Esophagus (tissue), 2 donors: ENCODE measurements at regions not wholly inside any gene's neighbourhood (a gene's known extent, or its start where the extent isn't known, plus 50 kb on each side); places are given as distances from the start of the nearest gene placed in this dataset.

Experiments used
- H3K27ac ChIP-seq, 2 donors: one replicate each; pipeline ENCODE4 v1.5.1; 2013; ENCODE audit warnings: low read depth in 2 of 2, mild to moderate bottlenecking in 2 of 2, inconsistent platforms in 1 of 2, low read length in 1 of 2, moderate library complexity in 1 of 2
- H3K27me3 ChIP-seq, 2 donors: one replicate each; pipeline ENCODE4 v1.6.1; 2013; ENCODE audit warnings: low read length in 2 of 2, control low read depth in 1 of 2, mild to moderate bottlenecking in 1 of 2; ENCODE audit not compliant: insufficient read depth in 2 of 2, control insufficient read depth in 1 of 2
- H3K36me3 ChIP-seq, 2 donors: one replicate each; pipeline ENCODE4 v1.6.1; 2013; ENCODE audit warnings: low read length in 1 of 2; ENCODE audit not compliant: control insufficient read depth in 2 of 2, insufficient read depth in 2 of 2
- H3K4me1 ChIP-seq, 2 donors: one replicate each; pipeline ENCODE4 v1.6.1; 2013; ENCODE audit warnings: low read length in 1 of 2; ENCODE audit not compliant: control insufficient read depth in 2 of 2, insufficient read depth in 2 of 2
- H3K4me3 ChIP-seq, 2 donors: one replicate each; pipeline ENCODE4 v1.5.1; 2013; ENCODE audit warnings: low read length in 2 of 2, mild to moderate bottlenecking in 2 of 2, low read depth in 1 of 2, moderate library complexity in 1 of 2
- H3K9me3 ChIP-seq, 2 donors: one replicate each; pipeline ENCODE4 v1.6.1; 2013; ENCODE audit warnings: mild to moderate bottlenecking in 2 of 2, low read depth in 1 of 2, low read length in 1 of 2, moderate library complexity in 1 of 2; ENCODE audit not compliant: control insufficient read depth in 2 of 2, insufficient read depth in 1 of 2
- WGBS, 2 donors: extraction: QIAGEN DNeasy Blood & Tissue Kit; methylation state at CpG; one replicate each; pipeline ENCODE4 v1.1.7; 2013; 5-methylcytosine and 5-hydroxymethylcytosine counted together
- donor health status: healthy with polysubstance abuse.
- donor health status: Bipolar disorder and iron deficiency.

DNA sequence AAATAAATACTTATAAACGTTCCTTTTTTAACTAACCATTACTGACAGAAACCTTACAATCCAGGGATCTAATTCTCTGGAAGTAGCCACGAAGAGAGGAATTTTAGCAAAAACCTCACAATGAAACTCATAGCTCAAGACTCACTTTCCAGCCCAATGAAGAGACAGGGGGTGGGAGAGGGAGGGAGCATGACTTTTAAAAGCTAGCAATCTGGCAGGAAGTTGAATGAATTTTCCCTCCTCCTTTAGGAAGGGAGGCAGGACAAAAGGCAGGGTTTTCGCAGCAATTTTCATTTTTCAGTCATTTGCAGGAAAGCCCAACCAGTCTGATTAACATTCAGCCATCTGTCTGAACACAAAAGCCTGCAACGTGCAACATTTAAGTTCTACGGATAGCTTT, 381.5 kb upstream of the PSMD7 start:
- WGBS, 2 donors: 33 to 41% methylated on average over 5 of the region's 5 CpGs
- Histone ChIP-seq H3K4me1 (no peaks in the 10 kb centered on the region), H3K27me3 (peaks cover 0 to 2% of the 10 kb centered on the region in 2 donors), H3K36me3 (no peaks in the 10 kb centered on the region), H3K27ac (no peak overlapping the region), H3K4me3 (no peak overlapping the region), H3K9me3 (no peaks in the 10 kb centered on the region)

DNA sequence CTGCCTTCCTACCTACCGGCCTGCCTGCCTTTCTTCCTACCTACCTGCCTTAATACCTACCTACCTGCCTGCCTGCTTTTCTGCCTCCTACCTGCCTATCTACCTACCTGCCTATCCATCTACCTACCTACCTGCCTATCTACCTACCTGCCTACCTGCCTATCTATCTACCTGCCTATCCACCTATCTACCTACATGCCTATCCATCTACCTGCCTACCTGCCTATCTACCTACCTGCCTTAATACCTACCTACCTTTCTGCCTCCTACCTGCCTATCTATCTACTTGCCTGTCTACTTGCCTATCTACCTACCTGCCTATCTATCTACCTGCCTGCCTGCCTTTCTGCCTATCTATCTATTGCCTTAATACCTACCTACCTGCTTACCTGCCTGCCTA, 383.8 kb upstream of the PSMD7 start:
- Histone ChIP-seq H3K27ac (no peak overlapping the region), H3K4me1 (no peaks in the 10 kb centered on the region), H3K9me3 (no peaks in the 10 kb centered on the region), H3K4me3 (no peak overlapping the region), H3K27me3 (no peaks in the 10 kb centered on the region), H3K36me3 (no peaks in the 10 kb centered on the region)
- WGBS, 2 donors: 82 to 88% methylated on average over 1 of the region's 1 CpG

DNA sequence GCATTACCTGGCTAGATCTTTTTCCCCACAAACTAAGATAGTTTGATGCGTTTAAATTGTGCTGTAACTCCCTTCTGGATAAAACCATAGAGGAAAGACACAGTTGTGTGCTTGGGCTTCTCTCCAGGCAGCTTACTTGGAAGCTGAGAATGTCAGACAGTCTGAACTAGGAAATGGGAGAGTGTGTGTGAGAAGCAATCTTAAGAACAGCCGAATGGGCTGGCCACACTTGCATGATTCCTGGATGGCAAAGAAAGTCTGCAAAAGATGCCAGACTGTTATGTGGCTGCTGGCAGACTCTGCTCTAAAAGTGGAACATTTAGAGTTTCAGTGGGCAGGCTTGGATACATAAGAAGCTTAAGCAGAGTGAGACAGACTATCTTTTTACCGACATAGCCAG, 384.3 kb upstream of the PSMD7 start:
- Histone ChIP-seq H3K4me1 (no peaks in the 10 kb centered on the region), H3K27me3 (no peaks in the 10 kb centered on the region), H3K27ac (no peak overlapping the region), H3K9me3 (no peaks in the 10 kb centered on the region), H3K4me3 (no peak overlapping the region), H3K36me3 (no peaks in the 10 kb centered on the region)
- 63 to 71% methylated on average over 3 of the region's 3 CpGs for WGBS, 2 donors

DNA sequence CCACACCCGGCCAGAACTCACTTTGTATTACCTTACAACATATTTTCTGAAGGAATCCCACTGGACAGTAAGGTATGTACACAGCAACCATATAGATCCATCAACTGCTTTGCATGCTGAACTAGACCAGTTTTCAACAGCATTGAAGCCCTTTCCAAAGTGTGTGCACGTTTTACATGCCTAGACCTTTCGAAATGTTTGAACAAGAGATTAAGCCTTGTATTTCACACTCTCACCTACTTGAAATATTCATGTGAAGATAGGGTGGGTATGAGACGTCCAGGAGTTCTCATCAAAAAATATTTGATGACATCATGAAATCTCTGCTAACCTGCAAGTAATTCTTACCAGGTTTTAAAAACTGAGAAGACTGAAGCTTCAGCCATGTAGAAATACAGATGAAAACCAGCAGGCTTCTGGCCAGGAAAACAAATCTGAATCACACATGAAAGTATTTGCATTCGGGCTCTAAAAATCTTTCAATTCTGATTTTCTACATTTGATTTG, 387.0 kb upstream of the PSMD7 start:
- no peak overlapping the region for H3K27ac ChIP-seq
- no peak overlapping the region for H3K4me3 ChIP-seq
- no peaks in the 10 kb centered on the region for H3K36me3 ChIP-seq
- WGBS, 2 donors: 39 to 48% methylated on average over 5 of the region's 5 CpGs
- no peaks in the 10 kb centered on the region for H3K27me3 ChIP-seq
- no peaks in the 10 kb centered on the region for H3K9me3 ChIP-seq
- no peaks in the 10 kb centered on the region for H3K4me1 ChIP-seq

DNA sequence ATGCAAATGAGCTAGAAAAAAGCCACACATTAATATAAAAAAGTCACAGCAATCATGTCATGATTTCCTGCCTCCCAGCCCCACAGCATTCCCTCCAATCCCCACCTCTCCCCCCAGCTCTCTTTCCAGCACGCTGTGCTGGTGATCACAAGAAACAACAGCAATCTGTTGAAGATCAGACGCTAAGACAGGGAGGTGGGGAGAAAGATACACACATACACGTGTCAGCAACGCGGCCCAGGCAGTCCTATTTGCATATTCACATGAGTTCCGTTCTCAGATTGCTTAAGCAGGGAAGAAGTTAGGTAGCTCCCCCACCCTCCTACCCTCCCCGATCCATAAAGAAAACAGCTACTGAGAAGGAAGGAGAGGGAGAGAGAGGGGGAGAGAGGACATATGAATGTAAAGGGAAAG, 405.5 kb upstream of the PSMD7 start:
- no peaks in the 10 kb centered on the region for H3K9me3 ChIP-seq
- peaks cover 0 to 5% of the 10 kb centered on the region in 2 donors for H3K4me1 ChIP-seq
- H3K36me3 ChIP-seq: no peaks in the 10 kb centered on the region
- H3K27ac ChIP-seq: no peak overlapping the region
- peak overlapping the region in 1 of 2 donors; percentile 7 for H3K4me3 ChIP-seq
- 1% methylated on average over 7 of the region's 7 CpGs for WGBS, 2 donors
- no peaks in the 10 kb centered on the region for H3K27me3 ChIP-seq

DNA sequence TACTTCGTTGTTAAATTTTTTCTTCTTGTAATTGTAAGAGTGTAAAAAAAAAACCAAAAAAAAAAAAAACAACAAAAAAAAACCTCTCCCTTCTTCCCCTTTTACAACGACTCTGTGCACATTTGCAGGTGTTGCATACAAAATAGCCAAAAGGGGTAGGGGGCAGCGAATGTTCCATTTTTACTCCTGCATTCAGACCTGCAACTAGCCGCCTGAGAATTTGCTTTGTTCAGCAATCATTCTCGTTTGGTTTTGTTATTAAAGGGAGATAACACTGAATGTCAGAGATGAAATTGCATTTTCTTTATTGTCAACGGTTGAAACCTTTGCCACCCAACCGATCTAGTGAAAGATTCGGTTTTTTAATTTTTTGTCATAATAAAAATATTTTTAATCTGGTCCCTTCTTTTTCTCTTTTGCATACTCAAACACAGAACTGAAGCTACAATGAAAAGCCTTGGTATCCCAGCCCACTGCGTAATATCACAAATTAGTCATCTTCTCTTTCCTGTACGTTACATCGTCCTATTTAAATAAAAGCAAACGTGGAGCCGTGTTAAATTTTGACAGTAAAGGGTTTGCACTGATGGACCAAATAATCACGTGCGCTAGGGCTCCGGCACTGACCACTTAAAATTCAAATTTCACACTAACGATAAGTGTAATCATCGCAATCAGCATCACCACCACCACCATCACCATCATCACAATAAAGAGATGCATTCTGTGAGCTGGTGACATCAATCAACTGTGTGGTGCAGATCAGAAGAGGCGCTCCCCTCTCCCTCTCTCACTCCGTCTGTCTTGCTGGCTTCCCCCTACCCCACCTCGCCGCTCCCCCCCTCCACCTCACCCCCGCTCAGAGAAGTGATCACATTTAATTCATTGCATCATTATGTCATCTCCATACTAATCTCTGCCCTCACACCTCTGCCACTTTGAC, 406.2 kb upstream of the PSMD7 start:
- Histone ChIP-seq H3K36me3 (no peaks in the 10 kb centered on the region), H3K4me1 (peaks cover 0 to 5% of the 10 kb centered on the region in 2 donors), H3K4me3 (no peak overlapping the region), H3K9me3 (no peaks in the 10 kb centered on the region), H3K27ac (no peak overlapping the region), H3K27me3 (no peaks in the 10 kb centered on the region)
- 20 to 23% methylated on average over 23 of the region's 23 CpGs for WGBS, 2 donors

DNA sequence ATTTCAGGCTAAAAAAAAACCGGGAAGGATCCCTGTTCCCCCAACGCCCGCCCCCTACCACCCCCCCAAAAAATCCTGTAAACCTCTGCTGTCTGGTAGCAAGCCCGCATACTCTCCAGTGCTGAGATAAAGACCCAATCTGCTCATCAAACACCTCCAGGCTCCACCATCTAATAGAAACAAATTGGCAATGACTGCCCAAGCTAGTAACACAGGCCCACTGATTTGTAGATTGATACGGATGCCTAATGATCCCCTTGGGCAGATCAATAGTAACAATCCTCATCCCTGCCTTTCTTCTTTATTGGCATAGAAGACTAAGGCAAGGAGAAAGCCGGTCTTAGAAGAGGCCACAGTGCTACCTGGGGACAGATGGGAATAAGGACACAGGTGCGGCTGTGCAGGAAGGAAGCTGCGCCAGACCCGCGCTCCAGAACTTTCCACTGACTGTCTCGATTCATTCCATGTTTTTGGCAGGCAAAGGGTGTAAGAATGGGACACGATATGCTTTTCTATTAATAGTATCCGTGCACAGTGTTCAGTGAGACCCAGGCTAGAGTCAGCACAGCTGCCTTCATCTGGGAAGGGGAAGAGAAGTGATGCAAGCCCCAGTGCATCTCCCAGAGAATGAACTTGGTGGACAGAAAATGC, 407.6 kb upstream of the PSMD7 start:
- Histone ChIP-seq H3K27ac (no peak overlapping the region), H3K27me3 (no peaks in the 10 kb centered on the region), H3K4me1 (peaks cover 0 to 5% of the 10 kb centered on the region in 2 donors), H3K9me3 (no peaks in the 10 kb centered on the region), H3K4me3 (no peak overlapping the region), H3K36me3 (no peaks in the 10 kb centered on the region)
- WGBS, 2 donors: 52 to 63% methylated on average over 13 of the region's 13 CpGs

DNA sequence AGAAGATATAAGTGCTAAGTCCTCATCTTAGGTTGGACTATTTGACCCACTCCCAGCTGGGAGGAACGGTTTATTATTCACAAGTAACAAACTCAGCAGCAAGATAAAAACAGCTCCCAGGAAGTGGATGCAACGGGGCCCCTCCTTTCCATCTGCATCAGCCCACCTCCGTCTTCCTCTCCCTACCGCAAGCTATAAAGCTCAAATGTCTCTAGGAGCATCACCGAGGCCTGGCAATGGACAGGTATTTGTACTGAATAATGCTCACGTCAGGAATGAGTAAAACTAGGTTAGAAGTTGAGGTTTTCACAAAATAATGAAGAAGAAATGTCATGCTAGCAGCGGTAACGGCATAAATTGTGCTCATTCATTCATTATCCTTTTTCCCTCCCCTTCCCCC, 408.7 kb upstream of the PSMD7 start:
- no peak overlapping the region for H3K4me3 ChIP-seq
- H3K27ac ChIP-seq: no peak overlapping the region
- 49 to 64% methylated on average over 8 of the region's 8 CpGs for WGBS, 2 donors
- no peaks in the 10 kb centered on the region for H3K36me3 ChIP-seq
- peaks cover 0 to 5% of the 10 kb centered on the region in 2 donors for H3K4me1 ChIP-seq
- H3K27me3 ChIP-seq: no peaks in the 10 kb centered on the region
- H3K9me3 ChIP-seq: no peaks in the 10 kb centered on the region

DNA sequence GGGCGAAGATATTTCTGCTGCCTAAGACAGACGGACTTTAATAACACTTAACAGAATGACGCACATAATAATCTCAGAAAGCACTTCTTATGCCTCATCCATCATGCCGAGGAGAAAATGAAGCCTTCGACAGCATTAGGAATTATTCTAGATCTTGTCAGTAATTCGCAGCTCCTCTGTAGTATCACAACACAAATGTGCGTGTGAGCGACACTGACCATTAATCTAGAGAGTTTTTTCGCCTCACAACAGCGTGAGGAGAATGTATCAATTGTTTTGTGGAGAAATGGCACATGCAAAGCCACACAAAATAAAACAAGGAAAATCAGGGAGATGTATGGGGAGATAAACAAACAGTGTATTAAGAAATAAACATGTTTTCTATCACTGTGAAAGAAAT, 410.2 kb upstream of the PSMD7 start:
- H3K27me3 ChIP-seq: no peaks in the 10 kb centered on the region
- no peak overlapping the region for H3K4me3 ChIP-seq
- H3K4me1 ChIP-seq: peaks cover 0 to 5% of the 10 kb centered on the region in 2 donors
- no peaks in the 10 kb centered on the region for H3K36me3 ChIP-seq
- no peak overlapping the region for H3K27ac ChIP-seq
- 81 to 83% methylated on average over 10 of the region's 10 CpGs for WGBS, 2 donors
- no peaks in the 10 kb centered on the region for H3K9me3 ChIP-seq
